ENCODE measurements at regions not wholly inside any gene's neighbourhood (a gene's known extent, or its start where the extent isn't known, plus 50 kb on each side); places are given as distances from the start of the nearest gene placed in this dataset.

DNA sequence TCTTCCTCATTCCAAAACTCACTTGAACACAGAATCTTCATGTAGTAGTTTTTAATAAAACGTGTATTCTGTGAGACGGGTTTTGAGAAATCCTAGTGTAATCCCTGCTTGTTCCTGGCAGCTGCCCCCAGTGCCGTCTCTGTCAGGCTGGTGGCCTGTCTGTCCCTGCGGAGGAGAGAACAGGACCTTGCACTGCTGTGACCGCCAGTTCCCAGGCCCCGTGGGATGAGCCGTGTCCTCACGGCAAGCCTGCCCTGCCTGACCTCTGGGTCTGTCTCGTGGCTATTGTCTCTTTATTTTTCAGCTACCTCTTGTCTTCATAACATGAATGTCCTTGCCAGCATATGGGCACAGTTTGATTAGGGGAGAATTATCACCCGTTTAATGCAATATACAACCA lies 535.5 kb upstream of the B3GAT1 start:
- intact Hi-C loops (cut with DNase I) = no loop called here
- no peak for FAIRE-seq

GRCh38 chr11:134945993-134946392 lies 534.0 kb upstream of the B3GAT1 start:
- H3K27ac ChIP-seq (ENCODE audit: low read depth in 2 of 2, low read length in 2 of 2) = no peak overlapping the region
- H3K27me3 ChIP-seq (ENCODE audit: control insufficient read depth, insufficient read depth, low read length) = no peaks in the 10 kb centered on the region
- H3K9ac ChIP-seq (ENCODE audit: low read length in 3 of 3) = no peak overlapping the region
- H3K36me3 ChIP-seq (ENCODE audit: control insufficient read depth in 2 of 3, insufficient read depth in 3 of 3, low read length in 3 of 3) = no peaks in the 10 kb centered on the region
- no peaks in the 10 kb centered on the region for H3K4me1 ChIP-seq (ENCODE audit: control insufficient read depth in 2 of 3, insufficient read depth in 2 of 3, low read depth in 1 of 3, low read length in 3 of 3)
- FAIRE-seq (no peak), DNase-seq (no peak)
- no peaks in the 10 kb centered on the region for H3K9me3 ChIP-seq (ENCODE audit: control insufficient read depth in 2 of 3, insufficient read depth in 1 of 3, low read length in 3 of 3)
- H3K4me3 ChIP-seq (ENCODE audit: low read length in 3 of 3) = no peak overlapping the region
- intact Hi-C loops (cut with DNase I) = no loop called here
- TF ChIP-seq, protein P1, sequence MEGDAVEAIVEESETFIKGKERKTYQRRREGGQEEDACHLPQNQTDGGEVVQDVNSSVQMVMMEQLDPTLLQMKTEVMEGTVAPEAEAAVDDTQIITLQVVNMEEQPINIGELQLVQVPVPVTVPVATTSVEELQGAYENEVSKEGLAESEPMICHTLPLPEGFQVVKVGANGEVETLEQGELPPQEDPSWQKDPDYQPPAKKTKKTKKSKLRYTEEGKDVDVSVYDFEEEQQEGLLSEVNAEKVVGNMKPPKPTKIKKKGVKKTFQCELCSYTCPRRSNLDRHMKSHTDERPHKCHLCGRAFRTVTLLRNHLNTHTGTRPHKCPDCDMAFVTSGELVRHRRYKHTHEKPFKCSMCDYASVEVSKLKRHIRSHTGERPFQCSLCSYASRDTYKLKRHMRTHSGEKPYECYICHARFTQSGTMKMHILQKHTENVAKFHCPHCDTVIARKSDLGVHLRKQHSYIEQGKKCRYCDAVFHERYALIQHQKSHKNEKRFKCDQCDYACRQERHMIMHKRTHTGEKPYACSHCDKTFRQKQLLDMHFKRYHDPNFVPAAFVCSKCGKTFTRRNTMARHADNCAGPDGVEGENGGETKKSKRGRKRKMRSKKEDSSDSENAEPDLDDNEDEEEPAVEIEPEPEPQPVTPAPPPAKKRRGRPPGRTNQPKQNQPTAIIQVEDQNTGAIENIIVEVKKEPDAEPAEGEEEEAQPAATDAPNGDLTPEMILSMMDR (IDR thresholded peaks at IDR 0.05; ENCODE audit: borderline replicate concordance, extremely low read depth, insufficient read depth) = no peak

More for the DNA sequence above, 535.5 kb upstream of the B3GAT1 start:
- Histone ChIP-seq H3K4me3 (ENCODE audit: low read length in 3 of 3) (no peak overlapping the region), H3K27ac (ENCODE audit: low read depth in 2 of 2, low read length in 2 of 2) (no peak overlapping the region), H3K4me1 (ENCODE audit: control insufficient read depth in 2 of 3, insufficient read depth in 2 of 3, low read depth in 1 of 3, low read length in 3 of 3) (no peaks in the 10 kb centered on the region), H3K9me3 (ENCODE audit: control insufficient read depth in 2 of 3, insufficient read depth in 1 of 3, low read length in 3 of 3) (no peaks in the 10 kb centered on the region), H3K27me3 (ENCODE audit: control insufficient read depth, insufficient read depth, low read length) (no peaks in the 10 kb centered on the region), H3K36me3 (ENCODE audit: control insufficient read depth in 2 of 3, insufficient read depth in 3 of 3, low read length in 3 of 3) (no peaks in the 10 kb centered on the region), H3K9ac (ENCODE audit: low read length in 3 of 3) (no peak overlapping the region)
- no peak for DNase-seq
- TF ChIP-seq, protein P1 (IDR thresholded peaks at IDR 0.05; ENCODE audit: borderline replicate concordance, extremely low read depth, insufficient read depth) = no peak

- no peaks in the 10 kb centered on the region for H3K27me3 ChIP-seq (ENCODE audit: control insufficient read depth, insufficient read depth, low read length)
- no peak for FAIRE-seq
- TF ChIP-seq, protein P1 (IDR thresholded peaks at IDR 0.05; ENCODE audit: borderline replicate concordance, extremely low read depth, insufficient read depth) = no peak
- DNase-seq = no peak
- no peak overlapping the region for H3K9ac ChIP-seq (ENCODE audit: low read length in 3 of 3)
- no peak overlapping the region for H3K27ac ChIP-seq (ENCODE audit: low read depth in 2 of 2, low read length in 2 of 2)
- no peaks in the 10 kb centered on the region for H3K9me3 ChIP-seq (ENCODE audit: control insufficient read depth in 2 of 3, insufficient read depth in 1 of 3, low read length in 3 of 3)
- H3K4me3 ChIP-seq (ENCODE audit: low read length in 3 of 3) = no peak overlapping the region
- no peaks in the 10 kb centered on the region for H3K36me3 ChIP-seq (ENCODE audit: control insufficient read depth in 2 of 3, insufficient read depth in 3 of 3, low read length in 3 of 3)
- no peaks in the 10 kb centered on the region for H3K4me1 ChIP-seq (ENCODE audit: control insufficient read depth in 2 of 3, insufficient read depth in 2 of 3, low read depth in 1 of 3, low read length in 3 of 3)
- intact Hi-C loops (cut with DNase I) = no loop called here
Measured at GRCh38 chr11:134944986-134945385, 532.9 kb upstream of the B3GAT1 start.

DNA sequence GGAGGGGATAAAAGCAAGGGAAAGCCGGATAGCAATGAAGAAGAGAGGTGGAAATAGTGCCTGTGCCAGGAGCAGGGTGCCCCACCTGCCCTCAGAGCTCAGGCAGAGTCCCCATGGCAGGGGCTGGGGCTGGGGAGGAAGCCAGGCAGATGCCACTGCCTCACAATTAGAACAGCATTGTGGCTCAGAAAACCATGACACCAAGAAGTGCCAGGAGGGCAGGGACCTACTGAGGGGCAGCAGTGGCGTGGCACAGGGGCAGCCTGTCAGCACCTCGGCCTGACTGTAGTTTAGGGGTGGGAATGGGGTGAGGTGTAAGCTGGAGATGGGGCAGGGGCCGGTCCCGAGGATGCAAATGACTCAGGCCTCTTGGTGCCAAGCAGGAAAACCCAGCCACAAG lies 532.1 kb upstream of the B3GAT1 start:
- Histone ChIP-seq H3K27ac (ENCODE audit: low read depth in 2 of 2, low read length in 2 of 2) (no peak overlapping the region), H3K9ac (ENCODE audit: low read length in 3 of 3) (no peak overlapping the region), H3K27me3 (ENCODE audit: control insufficient read depth, insufficient read depth, low read length) (no peaks in the 10 kb centered on the region), H3K4me3 (ENCODE audit: low read length in 3 of 3) (no peak overlapping the region), H3K36me3 (ENCODE audit: control insufficient read depth in 2 of 3, insufficient read depth in 3 of 3, low read length in 3 of 3) (no peaks in the 10 kb centered on the region), H3K4me1 (ENCODE audit: control insufficient read depth in 2 of 3, insufficient read depth in 2 of 3, low read depth in 1 of 3, low read length in 3 of 3) (no peaks in the 10 kb centered on the region), H3K9me3 (ENCODE audit: control insufficient read depth in 2 of 3, insufficient read depth in 1 of 3, low read length in 3 of 3) (no peaks in the 10 kb centered on the region)
- intact Hi-C loops (cut with DNase I) = no loop called here
- no peak for FAIRE-seq
- DNase-seq = no peak
- TF ChIP-seq, protein P1 (IDR thresholded peaks at IDR 0.05; ENCODE audit: borderline replicate concordance, extremely low read depth, insufficient read depth) = no peak
